GM23338 (cell line): ENCODE measurements at regions not wholly inside any gene's neighbourhood (a gene's known extent, or its start where the extent isn't known, plus 50 kb on each side); places are given as distances from the start of the nearest gene placed in this dataset.

Experiments used
- ATAC-seq: fragments of 200-7000 bp; cut with Tn5 transposase; 3 replicates; pipeline ENCODE4 v1.9.1; 2020
- DNase-seq: peaks from one replicate; pipeline ENCODE4 v3.0.0-alpha.2; 2015; ENCODE audit warnings: low spot score
- H2AFZ ChIP-seq: fragments of 200-600 bp; sonication (generic); 2 replicates; pipeline ENCODE4 v1.8.0; 2016; ENCODE audit warnings: antibody characterized with exemption, mild to moderate bottlenecking, moderate library complexity
- H3F3A ChIP-seq: fragments of 200-600 bp; sonication (generic); replicated peaks from 2 replicates; pipeline ENCODE4 v1.8.0; 2017; ENCODE audit warnings: antibody characterized with exemption, mixed run types, low read depth
- H3K27ac ChIP-seq: fragments of 200-600 bp; sonication (generic); 2 replicates; pipeline ENCODE4 v1.6.1; 2016; ENCODE audit warnings: low read depth
- H3K27me3 ChIP-seq: fragments of 200-600 bp; sonication (generic); 2 replicates; pipeline ENCODE4 v1.8.0; 2016; ENCODE audit warnings: mild to moderate bottlenecking, mixed run types, moderate library complexity; ENCODE audit not compliant: insufficient read depth
- H3K36me3 ChIP-seq: fragments of 200-600 bp; sonication (generic); 2 replicates; pipeline ENCODE4 v1.8.0; 2016; ENCODE audit warnings: mild to moderate bottlenecking; ENCODE audit not compliant: insufficient read depth
- H3K4me1 ChIP-seq: fragments of 200-600 bp; sonication (generic); 2 replicates; pipeline ENCODE4 v1.8.0; 2016; ENCODE audit warnings: mild to moderate bottlenecking, moderate library complexity; ENCODE audit not compliant: insufficient read depth
- H3K4me2 ChIP-seq: fragments of 200-600 bp; sonication (generic); 2 replicates; pipeline ENCODE4 v1.7.1; 2017; ENCODE audit warnings: mixed run types
- H3K4me3 ChIP-seq: fragments of 200-600 bp; sonication (generic); 2 replicates; pipeline ENCODE4 v1.6.1; 2016; ENCODE audit warnings: mixed run types
- H3K79me2 ChIP-seq: fragments of 200-600 bp; sonication (generic); replicated peaks from 2 replicates; pipeline ENCODE4 v1.8.0; 2017; ENCODE audit warnings: mild to moderate bottlenecking; ENCODE audit not compliant: insufficient read depth
- H3K9me2 ChIP-seq: fragments of 200-600 bp; sonication (generic); 2 replicates; pipeline ENCODE4 v1.8.0; 2017; ENCODE audit not compliant: insufficient read depth
- H4K20me1 ChIP-seq: fragments of 200-600 bp; sonication (generic); replicated peaks from 2 replicates; pipeline ENCODE4 v1.8.0; 2017; ENCODE audit warnings: mild to moderate bottlenecking; ENCODE audit not compliant: insufficient read depth
- H3K27ac Mint-ChIP-seq: 2 replicates; pipeline ENCODE4 v1.8.0; 2020; ENCODE audit warnings: inconsistent platforms, mild to moderate bottlenecking, moderate library complexity, mixed read lengths
- H3K27me3 Mint-ChIP-seq: 3 replicates; pipeline ENCODE4 v1.8.0; 2022; ENCODE audit warnings: low read depth, mild to moderate bottlenecking, moderate library complexity, mixed read lengths, inconsistent platforms; ENCODE audit not compliant: insufficient read depth, poor library complexity
- H3K36me3 Mint-ChIP-seq: 3 replicates; pipeline ENCODE4 v1.8.0; 2021; ENCODE audit warnings: low read depth, mild to moderate bottlenecking, inconsistent platforms, moderate library complexity, mixed read lengths
- H3K4me1 Mint-ChIP-seq: 3 replicates; pipeline ENCODE4 v1.8.0; 2020; ENCODE audit warnings: mild to moderate bottlenecking, inconsistent platforms, mixed read lengths
- H3K4me3 Mint-ChIP-seq: 3 replicates; pipeline ENCODE4 v1.8.0; 2021; ENCODE audit warnings: moderate library complexity, mild to moderate bottlenecking, inconsistent platforms, mixed read lengths
- H3K9me3 Mint-ChIP-seq: 3 replicates; pipeline ENCODE4 v1.8.0; 2020; ENCODE audit warnings: moderate library complexity, mild to moderate bottlenecking, inconsistent platforms, mixed read lengths
- CTCF ChIP-seq, 2 experiments: fragments of 200-600 bp in 1 of 2; sonication (generic) in 1 of 2; conservative IDR thresholded peaks; 2 replicates each; pipeline versions ENCODE4 v1.5.1 to v1.6.1; 2016 to 2017; ENCODE audit warnings: antibody characterized with exemption in 2 of 2, low read depth in 2 of 2, mild to moderate bottlenecking in 2 of 2, moderate library complexity in 1 of 2
- ETS1 ChIP-seq: IDR thresholded peaks from 2 replicates; pipeline ENCODE4 v1.6.1; 2016; ENCODE audit warnings: antibody characterized with exemption
- EZH2phosphoT487 ChIP-seq: fragments of 200-600 bp; sonication (generic); IDR thresholded peaks from one replicate; pipeline ENCODE4 v1.8.1; 2018; ENCODE audit warnings: antibody characterized with exemption; ENCODE audit not compliant: unreplicated experiment
- JUNB ChIP-seq: IDR thresholded peaks from one replicate; pipeline ENCODE4 v1.6.1; 2016; ENCODE audit warnings: antibody characterized with exemption; ENCODE audit not compliant: unreplicated experiment
- NANOG ChIP-seq: IDR thresholded peaks from 2 replicates; pipeline ENCODE4 v1.6.1; 2016; ENCODE audit warnings: antibody characterized with exemption, borderline replicate concordance
- POLR2AphosphoS5 ChIP-seq: IDR thresholded peaks from 2 replicates; pipeline ENCODE4 v1.6.1; 2016; ENCODE audit warnings: antibody characterized with exemption, low read depth
- REST ChIP-seq: IDR thresholded peaks from one replicate; pipeline ENCODE4 v1.6.1; 2018; ENCODE audit warnings: antibody characterized with exemption; ENCODE audit not compliant: unreplicated experiment
- ZNF114 ChIP-seq: fragments of 250-450 bp; sonication (Bioruptor Pico); IDR thresholded peaks from 2 replicates; pipeline ENCODE4 v1.5.0; 2020; ENCODE audit warnings: mild to moderate bottlenecking, moderate library complexity
- ZNF331 ChIP-seq: fragments of 250-450 bp; sonication (Bioruptor Pico); IDR thresholded peaks from 2 replicates; pipeline ENCODE4 v1.5.0; 2020; ENCODE audit warnings: low read depth, mild to moderate bottlenecking, moderate library complexity
- ZNF462 ChIP-seq: fragments of 250-450 bp; sonication (Bioruptor Pico); IDR thresholded peaks from 2 replicates; pipeline ENCODE4 v1.5.0; 2020; ENCODE audit warnings: mild to moderate bottlenecking, moderate library complexity

- peaks cover 40% of the 10 kb centered on the region for H3K36me3 Mint-ChIP-seq
- no peaks in the 10 kb centered on the region for H3K27me3 ChIP-seq
- H3K27ac Mint-ChIP-seq: peak overlapping the region; percentile 94
- H3K9me2 ChIP-seq: peaks cover 9% of the 10 kb centered on the region
- peak overlapping the region; percentile 13; the same call in 1 of the 2 replicates for H3K4me3 ChIP-seq
- DNase-seq (peak; percentile 75), ATAC-seq (peak; percentile 50)
- H3K4me1 ChIP-seq: peaks cover 75% of the 10 kb centered on the region
- no peaks in the 10 kb centered on the region; the same call in 1 of the 2 replicates for H4K20me1 ChIP-seq
- no peak overlapping the region for H2AFZ ChIP-seq
- H3K4me1 Mint-ChIP-seq: peaks cover 94% of the 10 kb centered on the region
- peaks cover 82% of the 10 kb centered on the region for H3K79me2 ChIP-seq
- peaks cover 28% of the 10 kb centered on the region for H3F3A ChIP-seq
- peak overlapping the region; percentile 14; the same call in 1 of the 3 replicates for H3K4me3 Mint-ChIP-seq
- H3K4me2 ChIP-seq: peak overlapping the region; percentile 50
- TF ChIP-seq REST: no peak
- no peak for TF ChIP-seq NANOG
- no peak for TF ChIP-seq JUNB
- TF ChIP-seq EZH2phosphoT487: no peak
- TF ChIP-seq ZNF462 (CRISPR knock-in tag): no peak
- TF ChIP-seq CTCF (conservative IDR thresholded peaks at IDR 0.05; ENCODE audit: low read depth in 2 of 2): no peak; a peak in 1 of 4 replicates
- TF ChIP-seq POLR2AphosphoS5: no peak
- no peak for TF ChIP-seq ZNF114
- no peak for TF ChIP-seq ZNF331 (CRISPR knock-in tag)
- TF ChIP-seq ETS1: no peak
- H3K36me3 ChIP-seq: no peaks in the 10 kb centered on the region; the same call in 1 of the 2 replicates
- H3K27ac ChIP-seq: peak overlapping the region; percentile 96
- peaks cover 35% of the 10 kb centered on the region for H3K27me3 Mint-ChIP-seq
- no peaks in the 10 kb centered on the region for H3K9me3 Mint-ChIP-seq
These were observed 330.3 kb downstream of the SEC14L1 start for GRCh38 chr17:77470800-77471733.
